ENCODE measurements at regions not wholly inside any gene's neighbourhood (a gene's known extent, or its start where the extent isn't known, plus 50 kb on each side); places are given as distances from the start of the nearest gene placed in this dataset.

DNA sequence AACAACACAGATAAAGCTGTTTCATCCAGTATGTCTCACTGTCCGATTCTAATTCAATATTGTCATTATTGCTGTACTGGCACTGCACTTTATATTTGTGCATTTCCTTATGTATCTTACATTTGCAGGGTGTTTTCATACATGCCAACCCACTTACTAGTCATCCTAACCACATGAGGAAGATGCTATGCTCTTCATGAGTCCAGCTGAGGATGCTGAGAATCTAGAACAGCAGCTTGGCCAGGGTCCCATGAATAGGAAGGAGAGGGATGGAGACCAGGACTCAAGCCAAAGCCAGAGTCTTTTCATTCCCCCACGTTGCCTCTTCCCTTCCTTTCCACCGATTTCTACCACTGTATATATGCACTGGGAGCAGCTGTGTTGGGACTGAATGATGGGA, 292.8 kb upstream of the KLF4 start:
- no peak for TF ChIP-seq POLR2A (IDR thresholded peaks at IDR 0.05; ENCODE audit: low read depth, low read length)
- TF ChIP-seq, protein P1, sequence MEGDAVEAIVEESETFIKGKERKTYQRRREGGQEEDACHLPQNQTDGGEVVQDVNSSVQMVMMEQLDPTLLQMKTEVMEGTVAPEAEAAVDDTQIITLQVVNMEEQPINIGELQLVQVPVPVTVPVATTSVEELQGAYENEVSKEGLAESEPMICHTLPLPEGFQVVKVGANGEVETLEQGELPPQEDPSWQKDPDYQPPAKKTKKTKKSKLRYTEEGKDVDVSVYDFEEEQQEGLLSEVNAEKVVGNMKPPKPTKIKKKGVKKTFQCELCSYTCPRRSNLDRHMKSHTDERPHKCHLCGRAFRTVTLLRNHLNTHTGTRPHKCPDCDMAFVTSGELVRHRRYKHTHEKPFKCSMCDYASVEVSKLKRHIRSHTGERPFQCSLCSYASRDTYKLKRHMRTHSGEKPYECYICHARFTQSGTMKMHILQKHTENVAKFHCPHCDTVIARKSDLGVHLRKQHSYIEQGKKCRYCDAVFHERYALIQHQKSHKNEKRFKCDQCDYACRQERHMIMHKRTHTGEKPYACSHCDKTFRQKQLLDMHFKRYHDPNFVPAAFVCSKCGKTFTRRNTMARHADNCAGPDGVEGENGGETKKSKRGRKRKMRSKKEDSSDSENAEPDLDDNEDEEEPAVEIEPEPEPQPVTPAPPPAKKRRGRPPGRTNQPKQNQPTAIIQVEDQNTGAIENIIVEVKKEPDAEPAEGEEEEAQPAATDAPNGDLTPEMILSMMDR (conservative IDR thresholded peaks at IDR 0.05; ENCODE audit: low read depth, low read length), result no peak
- no peak for TF ChIP-seq SMC3 (IDR thresholded peaks at IDR 0.05; ENCODE audit: low read depth, low read length)
- no peak for TF ChIP-seq RFX5 (IDR thresholded peaks at IDR 0.05; ENCODE audit: low read depth, low read length)
- TF ChIP-seq USF2 (IDR thresholded peaks at IDR 0.05; ENCODE audit: low read depth, low read length), result no peak
- no peak for TF ChIP-seq RCOR1 (IDR thresholded peaks at IDR 0.05; ENCODE audit: insufficient replicate concordance, low read length)
- no peak for TF ChIP-seq FOS (IDR thresholded peaks at IDR 0.05; ENCODE audit: low read depth, low read length)
- no peak for TF ChIP-seq ELK1 (IDR thresholded peaks at IDR 0.05; ENCODE audit: borderline replicate concordance, low read depth, low read length)
- TF ChIP-seq RAD21 (IDR thresholded peaks at IDR 0.05; ENCODE audit: low read length), result no peak
- no peak for TF ChIP-seq MXI1 (IDR thresholded peaks at IDR 0.05; ENCODE audit: borderline replicate concordance, low read depth, low read length)
